ENCODE measurements at regions not wholly inside any gene's neighbourhood (a gene's known extent, or its start where the extent isn't known, plus 50 kb on each side); places are given as distances from the start of the nearest gene placed in this dataset.

DNA sequence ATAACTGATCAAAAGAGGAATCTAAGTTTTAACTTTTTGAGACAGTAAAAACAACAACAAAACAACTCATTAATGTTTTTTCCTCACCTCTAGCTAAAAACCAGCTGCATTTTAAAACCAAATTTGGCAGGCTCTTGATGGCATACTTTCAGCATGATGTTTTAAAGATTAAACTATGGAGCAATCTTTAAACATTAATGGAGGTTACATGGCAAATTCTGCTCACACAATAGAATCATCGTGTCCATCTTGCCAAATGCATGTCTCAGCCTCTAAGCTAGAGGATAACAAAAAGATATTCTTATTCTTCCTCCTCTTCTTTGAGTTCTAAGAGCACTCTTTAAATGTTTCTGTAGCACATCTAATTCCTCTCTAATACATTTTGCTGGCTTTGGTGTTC lies 579.8 kb upstream of the PKN2 start:
- DNase-seq = no peak

DNA sequence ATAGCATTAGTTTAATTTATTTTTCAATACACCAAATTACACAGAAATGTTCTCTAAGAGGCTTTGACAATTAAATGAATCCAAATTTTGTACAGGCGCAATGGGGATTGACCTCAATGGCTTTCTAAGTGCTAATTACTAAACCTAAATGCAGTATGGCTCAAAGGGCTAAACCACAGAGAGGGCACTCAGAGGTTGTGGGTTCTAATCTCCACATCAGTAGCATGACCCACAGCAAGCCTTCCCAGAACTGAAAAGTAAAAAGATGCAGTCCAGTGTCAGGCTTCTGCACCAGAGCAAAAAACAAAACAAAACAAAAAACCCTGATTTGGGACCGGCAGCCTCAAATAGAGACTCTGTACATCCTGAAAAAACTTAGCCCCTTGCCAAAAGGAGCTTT lies 579.2 kb upstream of the PKN2 start:
- no peak for DNase-seq

DNA sequence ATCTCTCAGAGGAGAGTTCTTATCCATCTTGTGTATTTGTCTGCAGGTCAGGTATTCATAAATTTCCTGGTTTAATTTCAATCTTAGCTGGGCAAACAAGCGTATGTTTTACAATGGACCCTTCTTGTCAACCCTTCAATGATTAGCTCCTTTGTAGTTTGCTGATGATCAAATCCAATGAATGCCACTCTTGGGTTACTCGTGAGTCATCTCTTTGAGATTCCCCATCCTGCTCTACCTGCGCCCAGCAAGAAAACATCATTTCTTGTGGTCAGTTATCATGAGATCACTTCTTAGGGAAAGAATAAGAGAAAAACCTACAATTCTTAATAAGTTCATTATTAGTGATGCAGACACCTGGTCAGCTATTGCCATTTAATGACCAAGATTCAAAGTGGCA lies 572.3 kb upstream of the PKN2 start:
- no peak for DNase-seq

DNA sequence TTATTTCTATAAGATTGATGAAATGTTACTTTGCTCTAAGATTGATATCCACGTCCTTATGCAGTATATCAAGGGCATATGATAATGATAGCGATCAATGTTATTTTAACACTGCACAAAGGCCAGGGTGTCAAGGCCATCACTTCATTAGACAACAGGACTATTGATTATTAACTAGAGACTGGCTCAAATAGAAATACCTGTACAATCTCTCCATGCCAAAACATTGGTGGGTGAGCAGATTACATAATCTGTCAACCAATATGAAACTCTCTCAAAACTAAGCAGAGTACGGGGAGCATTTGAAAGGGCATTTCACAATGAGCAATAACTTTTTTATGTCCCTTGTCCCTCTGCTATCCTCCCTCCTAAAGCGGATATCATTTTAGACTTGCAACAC lies 566.5 kb upstream of the PKN2 start:
- no peak for DNase-seq

DNA sequence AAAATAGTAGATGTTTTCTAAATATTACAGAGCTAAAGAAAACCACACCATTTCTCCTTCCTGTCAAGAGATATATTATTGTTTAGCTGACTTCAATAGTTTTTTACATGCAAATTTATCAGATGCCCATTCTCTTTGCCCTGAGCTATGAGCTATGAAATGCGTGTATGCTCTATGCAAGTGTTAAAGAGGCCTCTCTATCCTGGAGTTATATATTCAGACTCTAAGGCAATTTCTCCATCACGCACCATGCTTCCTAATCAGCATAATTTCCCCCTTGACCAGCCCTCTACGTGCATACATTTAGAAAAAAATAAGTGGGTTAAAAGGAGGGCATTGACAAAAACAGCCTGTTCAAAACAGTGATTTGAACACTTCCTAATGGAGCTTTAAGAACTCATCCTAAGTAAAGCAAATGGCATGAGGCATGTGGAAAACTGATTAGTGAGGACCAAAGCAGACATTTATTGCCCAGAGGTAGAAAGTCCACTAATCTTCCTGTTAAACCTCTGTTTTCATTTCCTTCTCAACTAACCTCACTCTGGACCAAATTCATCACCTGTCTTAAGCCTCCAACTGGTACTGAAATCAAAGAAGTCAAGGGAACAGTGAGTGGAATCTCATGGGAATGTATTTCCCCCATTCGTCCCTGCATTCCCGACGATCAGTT lies 565.8 kb upstream of the PKN2 start:
- no peak for DNase-seq

DNA sequence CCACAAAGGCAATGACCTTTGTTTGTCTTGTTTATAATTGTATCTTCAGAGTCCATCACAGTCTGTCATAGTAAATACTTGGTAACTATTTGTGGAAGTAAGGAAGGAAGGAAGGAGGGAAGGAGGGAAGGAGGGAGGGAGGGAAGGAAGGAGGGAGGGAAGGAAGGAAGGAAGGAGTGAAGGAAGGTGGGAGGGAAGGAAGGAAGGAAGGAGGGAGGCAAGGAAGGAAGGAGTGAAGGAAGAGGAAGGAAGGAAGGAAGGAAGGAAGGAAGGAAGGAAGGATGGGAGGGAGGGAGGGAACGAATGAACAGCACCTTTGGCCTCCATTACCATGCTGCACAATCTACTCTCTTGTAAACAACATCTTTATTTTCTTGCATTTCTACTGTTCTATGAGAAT lies 559.5 kb upstream of the PKN2 start:
- DNase-seq = no peak

DNA sequence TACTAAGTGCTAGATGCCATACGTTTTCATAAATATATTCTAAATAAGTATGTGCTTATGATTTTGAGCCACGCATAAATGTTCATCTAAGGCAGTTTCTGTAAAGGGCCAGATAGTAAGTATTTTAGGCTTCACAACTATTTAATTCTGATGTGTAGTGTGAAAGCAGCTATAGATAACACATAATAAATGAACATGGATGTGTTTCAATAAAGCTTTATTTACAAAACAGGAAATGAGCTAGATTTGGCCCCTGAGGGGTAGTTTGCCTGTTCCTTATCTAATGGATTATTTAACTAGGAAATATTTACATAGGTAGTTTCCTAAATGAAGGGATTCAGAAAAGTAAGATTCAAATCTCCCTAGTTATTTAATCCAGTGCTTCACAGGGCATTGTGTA lies 557.6 kb upstream of the PKN2 start:
- no peak for DNase-seq

DNA sequence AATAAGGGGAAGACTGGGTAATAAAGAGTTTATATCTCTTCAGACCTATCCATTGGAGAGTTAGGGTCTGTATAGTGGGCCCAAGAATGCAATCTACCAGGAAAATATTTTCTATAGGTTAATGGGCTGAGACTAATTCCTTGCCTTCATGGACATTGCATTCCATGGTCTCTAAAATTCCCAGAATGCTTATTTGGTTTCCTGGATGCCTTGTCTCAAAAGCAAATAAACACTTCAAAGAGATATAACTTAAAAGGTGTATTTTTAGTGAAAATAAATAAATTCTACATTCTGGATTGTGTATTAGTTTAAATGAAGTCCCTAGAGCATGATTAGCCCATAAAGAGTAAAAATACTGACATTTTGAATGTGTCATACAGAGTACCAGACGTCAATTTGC lies 550.1 kb upstream of the PKN2 start:
- DNase-seq = no peak

DNA sequence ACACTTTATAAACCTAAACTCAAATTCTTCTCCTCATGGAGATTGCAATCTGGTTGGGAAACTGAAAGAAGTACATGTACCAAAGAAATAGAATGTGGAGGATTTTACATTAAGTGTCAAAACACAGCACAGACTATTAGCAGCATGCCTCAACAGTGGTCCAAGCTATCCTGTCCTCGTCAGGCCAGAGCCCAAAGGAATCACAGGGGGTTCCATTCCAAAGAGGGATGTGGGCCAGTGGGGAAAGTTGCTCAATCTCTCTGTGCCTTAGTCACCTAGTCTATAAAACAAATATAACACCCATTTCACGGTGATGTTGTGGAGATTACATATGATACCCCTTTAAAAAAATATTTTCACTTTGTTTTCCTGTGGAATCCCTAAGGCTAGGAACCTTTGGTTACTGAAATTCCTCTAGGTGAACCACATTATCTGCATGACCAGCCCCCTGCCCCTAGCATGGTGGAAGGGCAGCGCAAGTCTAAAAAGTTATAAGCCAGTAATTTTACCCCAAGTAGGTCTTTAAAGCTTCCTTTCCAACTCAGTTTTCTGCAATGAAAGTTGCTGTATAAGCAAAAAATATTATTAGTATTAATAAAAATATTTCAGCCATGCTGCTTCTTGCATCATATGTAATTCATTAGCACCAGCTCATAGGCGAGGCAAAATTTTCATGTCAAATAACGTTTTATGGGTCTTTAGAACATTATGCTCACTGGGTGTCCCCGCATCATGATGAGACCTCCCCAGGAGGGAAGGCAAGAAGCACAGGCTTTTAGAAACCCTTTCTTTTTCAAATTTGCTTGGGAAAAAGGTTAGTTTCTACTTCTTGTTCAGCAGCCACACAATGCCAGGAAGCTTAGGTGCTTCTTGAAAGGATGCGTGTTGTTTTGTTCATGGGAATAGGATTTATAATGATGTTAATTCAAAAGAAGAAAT lies 548.8 kb upstream of the PKN2 start:
- no peak for DNase-seq

DNA sequence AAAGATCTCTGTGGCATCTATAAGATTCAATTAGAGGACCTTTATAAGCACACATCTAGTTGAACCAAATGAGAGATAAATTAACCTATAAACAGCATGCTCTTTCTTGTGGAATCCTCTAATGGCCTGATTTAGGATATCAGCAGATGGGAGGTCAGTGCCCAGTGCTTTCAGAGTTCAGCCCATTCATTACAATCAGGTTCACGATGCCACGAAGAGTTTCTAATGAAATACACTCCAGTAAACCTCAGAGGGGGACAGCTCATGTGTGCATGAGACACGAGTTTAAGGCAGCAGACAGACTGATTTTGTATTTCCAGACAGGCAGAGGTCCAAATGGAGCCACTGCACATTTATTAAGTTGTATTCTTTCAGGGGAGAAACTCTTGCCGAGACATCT lies 544.4 kb upstream of the PKN2 start:
- no peak for DNase-seq

DNA sequence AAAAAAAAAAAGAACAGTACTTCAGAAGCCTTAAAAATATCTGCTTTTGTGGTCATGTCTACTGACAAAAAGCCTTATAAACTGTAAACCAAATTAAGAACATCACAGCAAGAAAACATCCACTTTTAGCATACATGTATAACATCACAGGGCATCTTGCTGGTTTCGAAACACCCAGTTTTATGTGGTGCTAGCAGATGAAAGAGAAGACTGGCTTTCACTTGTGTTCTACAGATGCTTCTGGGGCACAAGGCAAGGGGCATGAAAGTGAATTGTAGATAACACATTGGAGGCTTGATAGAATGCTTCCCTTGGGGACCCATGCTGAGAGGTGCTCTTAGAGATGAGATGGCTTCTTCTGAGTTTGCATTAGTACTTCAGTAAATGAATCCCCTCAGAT lies 543.7 kb upstream of the PKN2 start:
- no peak for DNase-seq

DNA sequence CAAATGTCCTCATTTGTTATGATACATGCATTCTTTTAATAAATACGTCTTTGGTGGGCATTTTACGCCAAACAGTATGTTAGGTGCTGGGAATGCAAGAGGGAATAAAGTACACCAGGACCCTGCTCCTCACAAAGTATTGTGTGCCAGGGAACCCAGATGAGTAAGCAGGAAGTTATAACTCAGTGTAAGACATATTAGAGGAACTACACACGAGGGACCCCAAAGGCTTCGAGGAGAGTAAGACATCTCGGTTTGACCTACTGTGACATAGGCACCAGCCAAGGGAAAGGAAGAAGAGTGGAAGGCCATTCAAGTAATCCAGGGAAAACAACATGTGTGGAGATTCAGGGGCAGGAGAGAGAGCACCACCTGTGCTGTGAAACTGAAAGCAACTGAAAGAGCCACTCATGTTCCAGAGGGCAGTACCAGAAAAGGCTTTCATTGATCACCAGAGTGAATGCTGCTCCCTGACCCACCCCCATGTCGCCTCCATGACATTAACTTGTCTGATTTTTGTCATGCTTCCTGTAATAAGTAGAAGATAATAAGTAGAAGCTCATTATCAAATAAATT lies 542.5 kb upstream of the PKN2 start:
- no peak for DNase-seq

DNA sequence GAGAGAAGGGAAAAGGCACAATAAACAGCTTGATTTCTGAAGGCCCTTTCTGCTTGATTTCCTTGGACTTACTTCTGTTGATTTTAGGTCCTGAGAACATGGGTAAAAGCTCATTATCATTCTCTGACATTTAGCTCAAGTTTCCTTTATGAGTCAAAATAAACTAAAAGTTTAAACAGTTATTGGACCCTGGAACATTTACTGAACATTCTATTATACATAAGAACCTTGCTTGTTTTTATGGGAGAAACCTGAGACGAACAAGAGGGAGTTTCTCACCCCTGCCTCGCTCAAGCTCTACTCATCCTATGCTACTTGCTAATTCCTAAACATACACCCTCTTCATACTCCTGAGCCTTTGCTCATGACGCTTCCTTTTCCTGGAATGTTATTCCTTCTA lies 538.3 kb upstream of the PKN2 start:
- DNase-seq = no peak

DNA sequence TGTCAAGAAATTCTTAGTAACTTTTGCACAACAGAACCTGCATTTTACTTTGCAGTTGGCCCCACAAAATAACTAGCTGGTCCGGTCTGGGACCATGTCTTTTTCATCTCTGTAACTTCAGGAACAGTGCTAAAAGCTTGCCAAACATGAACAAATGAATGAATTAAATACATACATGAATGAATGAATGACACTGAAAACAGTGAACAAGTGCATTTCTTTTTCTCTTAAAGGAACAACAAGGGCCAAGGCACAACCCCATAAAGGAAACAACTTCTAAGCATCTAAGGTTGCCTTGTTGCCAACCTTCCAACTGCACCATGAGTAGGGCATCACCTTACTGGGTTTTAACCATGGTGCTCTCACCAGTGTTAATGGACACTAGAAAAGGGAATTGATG lies 534.4 kb upstream of the PKN2 start:
- no peak for DNase-seq

DNA sequence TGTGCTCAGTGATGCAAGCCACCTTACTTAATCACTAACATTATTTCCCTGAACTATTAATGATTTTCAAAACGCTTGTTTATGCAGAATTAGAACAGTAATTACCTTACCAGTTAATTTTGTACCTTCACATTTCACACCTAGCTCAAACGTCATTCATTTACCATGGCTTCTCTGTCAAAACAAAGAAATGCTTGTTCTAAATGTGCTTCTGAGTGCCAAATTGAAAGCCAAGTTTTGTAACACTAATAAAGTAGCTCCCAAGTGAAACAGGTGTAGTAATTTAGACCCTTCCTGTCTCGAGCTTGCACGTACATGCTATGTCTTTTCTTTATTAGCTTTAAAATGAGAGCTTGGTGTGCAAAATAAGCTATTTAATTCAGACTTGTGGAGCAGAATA lies 533.7 kb upstream of the PKN2 start:
- no peak for DNase-seq

DNA sequence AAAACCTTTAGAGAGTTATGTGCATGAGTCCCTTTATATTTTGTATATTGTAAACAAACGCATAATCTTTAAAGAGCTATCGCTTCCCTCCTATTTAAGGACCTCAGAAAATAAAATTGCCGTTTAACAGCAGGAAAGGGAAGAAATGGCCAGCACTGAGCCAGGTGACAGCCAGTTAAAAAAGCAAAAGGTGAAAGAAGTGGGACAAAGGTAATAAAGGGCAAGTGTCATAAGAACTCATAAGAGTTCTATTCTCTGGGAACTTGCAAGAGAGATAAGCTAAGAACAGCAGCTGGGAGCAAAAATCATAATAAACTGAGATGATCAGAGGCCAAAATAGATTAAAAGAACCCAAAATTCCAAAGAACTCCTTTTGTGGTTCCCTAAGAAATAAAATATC lies 520.9 kb upstream of the PKN2 start:
- no peak for DNase-seq

DNA sequence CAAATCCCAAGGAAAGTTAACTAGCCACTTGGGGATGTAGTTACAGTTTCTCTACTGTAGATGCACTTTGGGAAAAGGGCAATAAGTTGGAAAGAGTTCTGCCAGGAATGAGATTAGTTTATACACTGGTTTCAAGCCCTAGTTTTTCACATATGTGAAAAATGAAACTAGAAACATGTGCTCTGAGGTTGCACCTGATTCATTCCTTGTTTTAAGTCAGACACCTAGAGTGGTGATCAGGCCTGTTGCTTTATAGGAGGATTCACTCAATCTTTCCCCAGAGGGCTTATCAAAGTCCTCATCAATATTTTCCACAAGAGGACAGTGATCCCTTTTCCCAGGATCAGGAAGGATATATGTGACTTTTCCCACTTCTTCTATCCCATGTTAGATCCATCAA lies 515.9 kb upstream of the PKN2 start:
- DNase-seq = no peak

DNA sequence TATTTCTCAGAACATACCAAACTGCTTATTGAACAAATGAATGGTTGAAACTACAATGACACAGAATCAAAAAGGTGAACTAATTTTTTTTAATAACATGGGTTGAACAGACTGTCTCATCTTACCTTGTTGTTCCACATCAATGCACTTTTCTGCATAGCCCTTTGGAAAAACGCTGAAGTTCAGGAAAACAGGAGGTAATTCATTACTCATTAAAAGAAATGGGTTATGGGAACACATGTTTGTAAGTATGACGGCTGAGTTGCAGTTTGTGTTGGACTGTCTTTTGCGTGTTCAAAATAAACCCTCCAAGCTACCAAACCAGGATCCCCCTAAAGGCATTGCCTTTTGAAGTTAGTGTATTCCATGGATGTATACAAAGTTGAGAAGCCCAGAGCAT lies 514.9 kb upstream of the PKN2 start:
- DNase-seq = no peak

DNA sequence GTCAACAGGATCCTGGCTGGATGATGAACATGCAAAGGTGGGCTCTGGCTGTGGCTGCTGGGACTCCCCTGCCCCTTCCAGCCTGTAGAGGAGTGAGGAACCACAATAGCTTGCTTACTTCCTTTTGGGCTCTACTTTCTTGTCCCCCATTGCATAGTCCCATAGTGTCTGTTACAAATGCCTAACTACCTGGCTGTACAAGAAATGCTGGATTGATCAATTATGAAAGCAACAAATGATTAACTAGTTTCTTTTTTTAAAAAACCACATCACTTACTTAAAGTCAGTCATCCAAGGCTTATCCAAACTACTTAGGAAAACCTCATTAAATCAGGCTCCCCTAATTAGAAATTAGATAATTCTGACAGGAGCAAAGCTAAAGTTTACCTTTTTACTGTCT lies 514.1 kb upstream of the PKN2 start:
- no peak for DNase-seq

DNA sequence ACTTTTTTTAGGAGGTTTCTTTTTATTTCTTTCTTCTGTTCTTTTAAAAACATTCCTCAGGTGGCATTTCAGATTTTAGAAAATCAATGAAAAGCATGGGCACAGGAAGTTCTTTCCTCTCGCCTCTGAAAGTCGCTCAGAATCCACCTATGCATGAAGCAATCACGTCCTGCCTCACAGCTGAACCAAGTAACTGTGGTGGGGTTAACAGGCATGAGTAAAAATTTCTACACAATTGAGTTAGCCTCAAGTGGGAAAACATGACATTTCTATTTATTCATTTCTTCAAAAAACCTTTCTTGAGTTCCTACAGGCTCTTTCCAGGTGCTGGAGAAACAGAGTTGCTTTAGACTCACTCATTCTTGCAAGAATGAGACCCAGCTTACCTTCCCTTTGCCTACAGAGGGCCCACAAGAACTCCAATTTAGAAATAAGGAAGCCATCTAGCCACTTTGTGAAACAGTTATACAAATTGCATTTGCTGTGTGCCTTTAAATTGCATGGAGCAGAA lies 508.9 kb upstream of the PKN2 start:
- DNase-seq = no peak

DNA sequence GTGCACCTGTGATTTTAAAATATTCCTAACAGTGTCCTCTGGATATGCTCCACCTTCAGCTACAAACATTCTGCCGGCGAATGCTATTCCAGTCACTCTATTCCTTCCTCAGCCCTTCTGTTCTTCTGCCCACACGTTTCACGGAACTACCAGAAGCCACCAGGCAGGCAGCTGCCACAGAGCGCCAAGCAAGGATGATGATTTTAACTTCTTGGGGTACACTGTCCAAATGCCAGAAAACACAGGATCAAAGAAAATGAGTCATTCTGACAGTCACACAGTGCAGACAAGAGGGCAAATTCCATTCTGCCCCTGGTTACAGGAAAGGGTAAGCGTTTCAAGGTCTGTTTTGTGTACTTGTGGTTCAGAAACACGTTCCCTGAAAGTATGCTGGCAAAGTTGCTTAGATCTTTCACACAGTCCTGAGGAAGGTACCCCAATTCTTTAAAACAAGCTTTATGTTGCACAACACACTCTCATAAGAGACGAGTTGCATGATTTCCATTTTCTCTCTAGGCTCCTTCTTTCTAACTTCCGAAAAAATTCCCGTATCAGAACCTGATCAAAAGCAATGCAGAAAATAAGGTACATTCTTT lies 508.3 kb upstream of the PKN2 start:
- peak in 1 of 2 donors; percentile 29 for DNase-seq

DNA sequence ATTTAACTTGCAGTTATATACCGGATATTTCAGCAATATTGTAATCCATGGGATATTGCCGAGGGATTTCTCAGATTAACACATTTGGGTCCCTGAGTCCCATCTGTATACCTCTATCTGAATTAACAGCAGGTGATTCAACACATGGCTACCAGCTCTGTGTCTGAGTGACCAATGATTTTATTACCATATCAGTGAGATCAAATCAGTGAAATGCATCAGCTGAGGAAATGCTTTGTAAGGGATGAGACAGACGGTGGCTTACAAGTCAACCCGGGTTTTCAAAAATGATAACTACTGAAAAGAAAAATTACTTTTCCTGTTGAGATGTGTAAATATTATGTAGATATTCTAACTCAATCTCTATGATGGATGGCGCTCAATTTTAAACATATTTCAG lies 504.1 kb upstream of the PKN2 start:
- no peak for DNase-seq

DNA sequence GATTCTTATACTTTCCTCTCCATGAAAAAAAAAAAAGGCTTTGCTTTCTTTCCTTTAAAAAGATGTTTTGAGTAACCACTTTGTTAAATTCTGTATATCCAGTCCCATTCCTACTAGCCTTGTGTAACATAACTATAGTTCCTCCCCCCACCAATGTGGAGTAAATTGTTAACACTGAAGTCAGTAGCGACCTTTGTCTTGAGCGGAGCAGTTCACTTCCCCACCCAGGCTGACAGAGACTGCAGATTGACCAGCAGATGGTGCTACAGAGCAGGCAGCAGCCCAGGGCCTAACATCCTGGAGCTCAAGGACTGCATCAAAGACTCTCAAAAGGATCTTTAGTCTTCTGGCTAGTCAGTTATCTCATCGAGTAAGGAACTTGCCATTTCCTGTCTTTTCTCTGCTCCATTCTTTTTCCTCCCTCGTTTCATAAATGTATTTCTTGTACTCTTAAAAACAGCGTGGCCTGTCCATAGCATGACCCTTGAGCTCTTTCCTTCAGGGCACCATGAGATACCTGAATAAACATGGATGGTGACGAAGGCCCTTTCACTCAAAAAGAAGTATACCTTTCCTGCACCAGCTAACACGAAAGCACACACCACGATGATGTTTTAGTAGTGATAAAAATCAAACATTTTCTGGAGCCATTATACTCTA lies 503.5 kb upstream of the PKN2 start:
- DNase-seq = peak; percentile 66 to 77
